Esophagus (tissue), 2 donors: ENCODE measurements at regions not wholly inside any gene's neighbourhood (a gene's known extent, or its start where the extent isn't known, plus 50 kb on each side); places are given as distances from the start of the nearest gene placed in this dataset.

Experiments used
- H3K27ac ChIP-seq, 2 donors: one replicate each; pipeline ENCODE4 v1.5.1; 2013; ENCODE audit warnings: low read depth in 2 of 2, mild to moderate bottlenecking in 2 of 2, inconsistent platforms in 1 of 2, low read length in 1 of 2, moderate library complexity in 1 of 2
- H3K27me3 ChIP-seq, 2 donors: one replicate each; pipeline ENCODE4 v1.6.1; 2013; ENCODE audit warnings: low read length in 2 of 2, control low read depth in 1 of 2, mild to moderate bottlenecking in 1 of 2; ENCODE audit not compliant: insufficient read depth in 2 of 2, control insufficient read depth in 1 of 2
- H3K36me3 ChIP-seq, 2 donors: one replicate each; pipeline ENCODE4 v1.6.1; 2013; ENCODE audit warnings: low read length in 1 of 2; ENCODE audit not compliant: control insufficient read depth in 2 of 2, insufficient read depth in 2 of 2
- H3K4me1 ChIP-seq, 2 donors: one replicate each; pipeline ENCODE4 v1.6.1; 2013; ENCODE audit warnings: low read length in 1 of 2; ENCODE audit not compliant: control insufficient read depth in 2 of 2, insufficient read depth in 2 of 2
- H3K4me3 ChIP-seq, 2 donors: one replicate each; pipeline ENCODE4 v1.5.1; 2013; ENCODE audit warnings: low read length in 2 of 2, mild to moderate bottlenecking in 2 of 2, low read depth in 1 of 2, moderate library complexity in 1 of 2
- H3K9me3 ChIP-seq, 2 donors: one replicate each; pipeline ENCODE4 v1.6.1; 2013; ENCODE audit warnings: mild to moderate bottlenecking in 2 of 2, low read depth in 1 of 2, low read length in 1 of 2, moderate library complexity in 1 of 2; ENCODE audit not compliant: control insufficient read depth in 2 of 2, insufficient read depth in 1 of 2
- WGBS, 2 donors: extraction: QIAGEN DNeasy Blood & Tissue Kit; methylation state at CpG; one replicate each; pipeline ENCODE4 v1.1.7; 2013; 5-methylcytosine and 5-hydroxymethylcytosine counted together
- donor health status: healthy with polysubstance abuse.
- donor health status: Bipolar disorder and iron deficiency.

GRCh38 chr4:26171501-26171900 is 149.3 kb upstream of the RBPJ start:
- H3K27ac ChIP-seq: no peak overlapping the region
- no peaks in the 10 kb centered on the region for H3K36me3 ChIP-seq
- peaks cover 0 to 3% of the 10 kb centered on the region in 2 donors for H3K27me3 ChIP-seq
- H3K4me1 ChIP-seq: no peaks in the 10 kb centered on the region
- no peaks in the 10 kb centered on the region for H3K9me3 ChIP-seq
- 89 to 90% methylated on average over 5 of the region's 5 CpGs for WGBS, 2 donors
- no peak overlapping the region for H3K4me3 ChIP-seq

GRCh38 chr4:26171941-26172340 is 148.9 kb upstream of the RBPJ start:
- peaks cover 0 to 3% of the 10 kb centered on the region in 2 donors for H3K27me3 ChIP-seq
- no peak overlapping the region for H3K4me3 ChIP-seq
- no peak overlapping the region for H3K27ac ChIP-seq
- no peaks in the 10 kb centered on the region for H3K4me1 ChIP-seq
- H3K36me3 ChIP-seq: no peaks in the 10 kb centered on the region
- H3K9me3 ChIP-seq: no peaks in the 10 kb centered on the region
- 60 to 72% methylated on average over 9 of the region's 9 CpGs for WGBS, 2 donors

- H3K9me3 ChIP-seq: no peaks in the 10 kb centered on the region
- no peaks in the 10 kb centered on the region for H3K36me3 ChIP-seq
- H3K27ac ChIP-seq: no peak overlapping the region
- WGBS, 2 donors: 51 to 63% methylated on average over 7 of the region's 7 CpGs
- no peaks in the 10 kb centered on the region for H3K4me1 ChIP-seq
- H3K27me3 ChIP-seq: peaks cover 0 to 3% of the 10 kb centered on the region in 2 donors
- H3K4me3 ChIP-seq: no peak overlapping the region
Observed at GRCh38 chr4:26173619-26174018, 147.2 kb upstream of the RBPJ start.

DNA sequence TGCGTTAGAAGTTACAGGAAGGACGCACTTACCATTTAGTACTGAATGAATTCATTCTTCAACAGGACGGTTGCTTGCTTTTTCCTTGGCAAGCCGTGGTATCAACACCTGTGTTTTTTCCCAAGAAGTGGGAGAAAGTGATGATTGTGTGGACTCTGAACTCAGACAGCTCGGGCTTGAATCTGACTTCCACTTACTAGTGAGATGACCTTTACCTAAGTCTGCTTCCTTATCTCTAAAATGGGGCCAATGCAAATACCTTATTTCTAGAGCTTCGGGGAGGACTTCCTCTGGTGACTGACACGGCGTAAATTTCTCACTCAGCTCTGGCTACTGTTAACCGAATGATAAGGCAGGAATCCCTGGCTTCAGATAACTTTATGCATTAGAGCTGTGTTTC is 146.8 kb upstream of the RBPJ start:
- no peaks in the 10 kb centered on the region for H3K36me3 ChIP-seq
- no peak overlapping the region for H3K4me3 ChIP-seq
- no peaks in the 10 kb centered on the region for H3K4me1 ChIP-seq
- WGBS, 2 donors: 52 to 67% methylated on average over 9 of the region's 9 CpGs
- no peak overlapping the region for H3K27ac ChIP-seq
- H3K9me3 ChIP-seq: no peaks in the 10 kb centered on the region
- H3K27me3 ChIP-seq: peaks cover 0 to 3% of the 10 kb centered on the region in 2 donors

DNA sequence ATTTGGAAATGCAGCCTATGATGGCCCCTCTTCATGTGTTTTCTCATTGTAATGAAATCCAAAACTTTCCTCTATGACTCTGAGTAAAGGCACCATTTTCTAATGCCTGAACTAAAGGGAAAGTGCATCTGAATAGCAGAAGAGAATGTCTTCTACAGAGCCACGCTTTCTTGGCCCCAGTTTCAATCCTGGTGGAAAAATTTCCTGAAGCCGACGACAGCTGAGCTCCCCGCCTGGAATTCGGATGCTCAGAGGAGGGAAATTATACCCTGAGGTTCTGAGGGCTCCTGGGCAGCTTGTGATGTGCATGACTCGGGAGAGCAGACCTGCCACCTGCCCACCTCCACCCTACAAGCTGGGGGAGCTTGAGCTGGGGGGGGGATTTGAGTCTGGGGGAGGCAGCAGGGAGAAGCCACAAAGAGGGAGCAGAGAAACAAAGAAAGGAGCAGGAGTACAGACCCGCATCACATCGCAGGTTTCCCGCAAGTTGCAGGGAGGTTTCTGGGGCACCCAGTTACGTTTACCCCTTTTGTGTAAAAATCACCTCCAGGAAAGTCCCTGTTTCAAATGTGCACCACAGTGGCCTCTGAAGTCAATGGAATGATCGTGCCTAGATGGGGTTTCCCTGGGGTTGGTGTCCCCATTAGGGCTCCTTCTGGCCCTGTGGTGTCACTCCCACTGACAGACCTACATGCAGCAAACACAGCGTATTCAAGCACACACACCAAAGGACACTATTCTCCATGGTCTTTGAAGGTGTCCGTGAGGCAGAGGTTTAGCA is 145.6 kb upstream of the RBPJ start:
- no peak overlapping the region for H3K27ac ChIP-seq
- H3K36me3 ChIP-seq: no peaks in the 10 kb centered on the region
- no peaks in the 10 kb centered on the region for H3K4me1 ChIP-seq
- H3K27me3 ChIP-seq: peaks cover 0 to 3% of the 10 kb centered on the region in 2 donors
- no peaks in the 10 kb centered on the region for H3K9me3 ChIP-seq
- WGBS, 2 donors: 79 to 84% methylated on average over 13 of the region's 13 CpGs
- H3K4me3 ChIP-seq: no peak overlapping the region

DNA sequence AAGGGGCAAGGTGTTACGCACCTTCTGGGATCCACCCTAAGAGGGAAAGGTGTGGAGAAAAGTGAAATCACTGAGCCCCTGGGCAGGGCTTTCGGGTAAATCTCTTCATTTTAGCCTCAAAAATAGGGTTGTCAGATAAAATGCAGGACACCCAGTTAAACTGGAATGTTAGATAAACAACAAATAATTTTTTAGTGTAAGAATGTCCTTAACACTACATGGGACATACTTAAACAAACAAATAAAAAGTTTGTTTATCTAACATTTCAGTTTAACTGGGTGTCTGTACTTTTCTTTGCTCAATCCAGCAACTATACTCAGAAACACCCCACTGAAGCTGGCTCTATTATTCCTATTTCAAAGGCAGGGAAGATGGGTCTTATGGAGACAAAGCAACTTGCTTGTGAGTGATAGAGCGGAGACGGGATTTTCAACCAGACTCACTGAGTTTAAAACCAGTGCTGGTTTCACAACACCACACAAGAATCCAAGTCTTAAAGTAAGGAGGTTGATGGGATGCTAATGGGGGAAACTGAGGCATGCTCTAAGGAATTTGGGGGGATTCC is 144.8 kb upstream of the RBPJ start:
- no peak overlapping the region for H3K4me3 ChIP-seq
- no peaks in the 10 kb centered on the region for H3K9me3 ChIP-seq
- H3K4me1 ChIP-seq: no peaks in the 10 kb centered on the region
- peaks cover 0 to 5% of the 10 kb centered on the region in 2 donors for H3K27me3 ChIP-seq
- no peak overlapping the region for H3K27ac ChIP-seq
- no peaks in the 10 kb centered on the region for H3K36me3 ChIP-seq
- 90 to 92% methylated on average over 4 of the region's 4 CpGs for WGBS, 2 donors

DNA sequence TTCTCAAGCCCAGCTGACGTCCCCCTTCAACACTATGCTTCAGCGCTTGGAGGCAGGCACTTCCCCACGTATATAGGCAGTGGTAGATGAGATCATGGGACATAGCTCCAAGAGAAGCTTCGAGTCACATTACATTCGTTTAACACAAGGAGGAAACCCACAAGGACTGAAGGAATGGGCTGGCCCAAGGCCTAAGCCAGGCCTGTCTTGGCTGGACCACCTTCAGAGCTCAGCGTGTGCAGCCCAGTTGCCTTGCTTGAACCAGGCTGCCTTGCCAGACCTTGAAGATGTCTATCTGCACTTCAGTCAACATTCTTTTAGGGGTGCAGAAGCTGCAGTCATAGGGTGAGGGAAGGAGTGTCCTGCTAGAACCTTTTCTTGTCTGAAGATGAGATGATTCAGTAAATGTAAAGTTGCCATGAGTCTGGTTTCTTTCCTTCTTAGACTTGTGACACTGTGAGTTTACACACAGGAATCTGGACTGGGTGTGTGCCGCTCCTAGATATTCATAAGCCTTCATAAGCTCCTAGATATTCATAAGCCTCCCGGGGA is 144.1 kb upstream of the RBPJ start:
- no peaks in the 10 kb centered on the region for H3K4me1 ChIP-seq
- H3K36me3 ChIP-seq: no peaks in the 10 kb centered on the region
- no peak overlapping the region for H3K4me3 ChIP-seq
- WGBS, 2 donors: 70 to 73% methylated on average over 8 of the region's 8 CpGs
- no peaks in the 10 kb centered on the region for H3K9me3 ChIP-seq
- H3K27me3 ChIP-seq: peaks cover 0 to 5% of the 10 kb centered on the region in 2 donors
- H3K27ac ChIP-seq: no peak overlapping the region

GRCh38 chr4:26178854-26179253 is 142.0 kb upstream of the RBPJ start:
- Histone ChIP-seq H3K36me3 (no peaks in the 10 kb centered on the region), H3K4me1 (no peaks in the 10 kb centered on the region), H3K4me3 (no peak overlapping the region), H3K27ac (no peak overlapping the region), H3K9me3 (no peaks in the 10 kb centered on the region), H3K27me3 (peaks cover 0 to 2% of the 10 kb centered on the region in 2 donors)
- 61 to 63% methylated on average over 6 of the region's 6 CpGs for WGBS, 2 donors

GRCh38 chr4:26179316-26179760 is 141.5 kb upstream of the RBPJ start:
- Histone ChIP-seq H3K4me1 (no peaks in the 10 kb centered on the region), H3K27me3 (peaks cover 0 to 2% of the 10 kb centered on the region in 2 donors), H3K9me3 (no peaks in the 10 kb centered on the region), H3K27ac (no peak overlapping the region), H3K4me3 (no peak overlapping the region), H3K36me3 (no peaks in the 10 kb centered on the region)
- WGBS, 2 donors: 76 to 83% methylated on average over 6 of the region's 6 CpGs
